SK-N-MC (cell line): ENCODE measurements at regions not wholly inside any gene's neighbourhood (a gene's known extent, or its start where the extent isn't known, plus 50 kb on each side); places are given as distances from the start of the nearest gene placed in this dataset.

Experiments
- DNase-seq: peaks from one replicate; pipeline ENCODE4 v3.0.0-alpha.2; 2011; ENCODE audit warnings: low read depth, low spot score
- H3K27ac ChIP-seq: fragments of 200-600 bp; sonication (generic); 2 replicates; pipeline ENCODE4 v1.5.1; 2016; ENCODE audit warnings: mixed run types
- H3K36me3 ChIP-seq: fragments of 200-600 bp; sonication (generic); 2 replicates; pipeline ENCODE4 v1.6.1; 2017; ENCODE audit warnings: antibody characterized with exemption, low read length, mixed read lengths; ENCODE audit not compliant: insufficient read depth
- H3K4me3 ChIP-seq: fragments of 200-600 bp; sonication (generic); 2 replicates; pipeline ENCODE4 v1.5.1; 2016
- H3K9ac ChIP-seq: fragments of 200-600 bp; sonication (generic); 2 replicates; pipeline ENCODE4 v1.8.0; 2017; ENCODE audit warnings: mixed run types, mixed read lengths; ENCODE audit not compliant: insufficient read length
- H3K9me3 ChIP-seq: fragments of 200-600 bp; sonication (generic); 2 replicates; pipeline ENCODE4 v1.6.1; 2017; ENCODE audit warnings: low read depth, mild to moderate bottlenecking, antibody characterized with exemption, low read length, moderate library complexity, mixed read lengths
- EZH2 ChIP-seq: fragments of 200-600 bp; sonication (generic); IDR thresholded peaks from one replicate; pipeline ENCODE4 v1.6.1; 2017; ENCODE audit warnings: antibody characterized with exemption
- FOXP2 ChIP-seq: optimal IDR thresholded peaks from 2 replicates; pipeline ENCODE3; 2011; ENCODE audit warnings: mild to moderate bottlenecking, moderate library complexity; ENCODE audit not compliant: insufficient read depth; ENCODE audit errors: extremely low read length, control extremely low read depth
- POLR2AphosphoS5 ChIP-seq: IDR thresholded peaks from 2 replicates; pipeline ENCODE4 v1.6.1; 2012; ENCODE audit warnings: mild to moderate bottlenecking, low read depth, low read length, borderline replicate concordance

- no peak for TF ChIP-seq FOXP2
- TF ChIP-seq POLR2AphosphoS5, result no peak
- no peak for TF ChIP-seq EZH2
- no peak overlapping the region for H3K9ac ChIP-seq
- DNase-seq, result no peak
- peaks cover 2% of the 10 kb centered on the region; the same call in 1 of the 2 replicates for H3K36me3 ChIP-seq
- H3K27ac ChIP-seq, result no peak overlapping the region
- no peaks in the 10 kb centered on the region; the same call in 1 of the 2 replicates for H3K9me3 ChIP-seq
- H3K4me3 ChIP-seq, result no peak overlapping the region
These were observed 364.3 kb upstream of the HSF2 start for GRCh38 chr6:122035173-122035572.

GRCh38 chr6:122040261-122040660, 359.2 kb upstream of the HSF2 start:
- H3K9me3 ChIP-seq, result no peaks in the 10 kb centered on the region; the same call in 1 of the 2 replicates

GRCh38 chr6:122042380-122042779, 357.1 kb upstream of the HSF2 start:
- TF ChIP-seq POLR2AphosphoS5, result no peak
- TF ChIP-seq EZH2, result no peak
- H3K9me3 ChIP-seq, result no peaks in the 10 kb centered on the region; the same call in 1 of the 2 replicates
- H3K9ac ChIP-seq, result no peak overlapping the region
- DNase-seq, result no peak
- no peak overlapping the region for H3K27ac ChIP-seq
- peaks cover 2% of the 10 kb centered on the region; the same call in 1 of the 2 replicates for H3K36me3 ChIP-seq
- no peak overlapping the region for H3K4me3 ChIP-seq

More at GRCh38 chr6:122040261-122040660, 359.2 kb upstream of the HSF2 start:
- TF ChIP-seq EZH2 (no peak), POLR2AphosphoS5 (no peak), FOXP2 (no peak)
- peaks cover 2% of the 10 kb centered on the region; the same call in 1 of the 2 replicates for H3K36me3 ChIP-seq
- H3K27ac ChIP-seq, result no peak overlapping the region
- H3K9ac ChIP-seq, result no peak overlapping the region
- no peak overlapping the region for H3K4me3 ChIP-seq
- no peak for DNase-seq

GRCh38 chr6:122042960-122043735, 356.3 kb upstream of the HSF2 start:
- H3K9ac ChIP-seq, result no peak overlapping the region
- no peaks in the 10 kb centered on the region; the same call in 1 of the 2 replicates for H3K9me3 ChIP-seq
- no peak overlapping the region for H3K27ac ChIP-seq
- DNase-seq, result no peak
- peaks cover 2% of the 10 kb centered on the region; the same call in 1 of the 2 replicates for H3K36me3 ChIP-seq
- no peak overlapping the region for H3K4me3 ChIP-seq
- no peak for TF ChIP-seq EZH2

- no peak for DNase-seq
- no peaks in the 10 kb centered on the region for H3K36me3 ChIP-seq
- H3K4me3 ChIP-seq, result peak overlapping the region; percentile 75
- H3K27ac ChIP-seq, result peak overlapping the region; percentile 82
- H3K9me3 ChIP-seq, result no peaks in the 10 kb centered on the region
- H3K9ac ChIP-seq, result peak overlapping the region; percentile 70
- TF ChIP-seq POLR2AphosphoS5, result no peak
These were observed 350.9 kb upstream of the HSF2 start for GRCh38 chr6:122048570-122048969.

- peak overlapping the region; percentile 82; the same call in 1 of the 2 replicates for H3K27ac ChIP-seq
- DNase-seq, result no peak
- H3K9ac ChIP-seq, result peak overlapping the region; percentile 70
- H3K4me3 ChIP-seq, result peak overlapping the region; percentile 75
- H3K9me3 ChIP-seq, result no peaks in the 10 kb centered on the region
- peak; percentile 14; the same call in 1 of the 2 replicates for TF ChIP-seq POLR2AphosphoS5
- TF ChIP-seq FOXP2, result no peak
- H3K36me3 ChIP-seq, result no peaks in the 10 kb centered on the region
These were observed 350.1 kb upstream of the HSF2 start for GRCh38 chr6:122049341-122049740.

- Histone ChIP-seq H3K36me3 (no peaks in the 10 kb centered on the region), H3K9me3 (no peaks in the 10 kb centered on the region), H3K9ac (no peak overlapping the region), H3K4me3 (0 out of 2 replicates have a peak overlapping the region, but pooled peaks have one; percentile 75), H3K27ac (no peak overlapping the region)
- no peak for DNase-seq
- TF ChIP-seq FOXP2, result no peak
- no peak for TF ChIP-seq EZH2
These were observed 349.2 kb upstream of the HSF2 start for GRCh38 chr6:122050242-122050755.

GRCh38 chr6:122052346-122052900, 347.0 kb upstream of the HSF2 start:
- no peaks in the 10 kb centered on the region for H3K9me3 ChIP-seq
- no peaks in the 10 kb centered on the region for H3K36me3 ChIP-seq
- H3K4me3 ChIP-seq, result no peak overlapping the region
- no peak overlapping the region for H3K27ac ChIP-seq
- no peak for TF ChIP-seq POLR2AphosphoS5
- no peak for TF ChIP-seq EZH2
- no peak for TF ChIP-seq FOXP2
- H3K9ac ChIP-seq, result no peak overlapping the region
- no peak for DNase-seq
